Keratinocyte (primary cell): ENCODE measurements at regions not wholly inside any gene's neighbourhood (a gene's known extent, or its start where the extent isn't known, plus 50 kb on each side); places are given as distances from the start of the nearest gene placed in this dataset.

Experiments used
- CTCF ChIP-seq, 3 experiments: IDR thresholded peaks in 1 of 3; conservative IDR thresholded peaks in 1 of 3; optimal IDR thresholded peaks in 1 of 3; 2 replicates in 2 of 3; 3 replicates in 1 of 3; pipeline versions ENCODE3 to v1.5.1; 2011; ENCODE audit warnings: low read length in 3 of 3, mild to moderate bottlenecking in 3 of 3, moderate library complexity in 2 of 3, control low read depth in 1 of 3, inconsistent platforms in 1 of 3; ENCODE audit not compliant: insufficient read depth in 2 of 3; ENCODE audit errors: extremely low read depth in 1 of 3
- EZH2 ChIP-seq: IDR thresholded peaks from one replicate; pipeline ENCODE4 v1.6.1; 2012; ENCODE audit warnings: inconsistent platforms, mild to moderate bottlenecking, low read length, moderate library complexity

- TF ChIP-seq CTCF (optimal IDR thresholded peaks at IDR 0.05 in 1 of 3, IDR thresholded peaks at IDR 0.05 in 1 of 3, conservative IDR thresholded peaks at IDR 0.05 in 1 of 3; ENCODE audit: extremely low read depth in 1 of 3, insufficient read depth in 2 of 3, low read length in 3 of 3) (no peak), EZH2 (no peak)
Observed at GRCh38 chr7:12785473-12785872, 98.0 kb downstream of the ARL4A start.
